GM13977 (cell line): ENCODE measurements at regions not wholly inside any gene's neighbourhood (a gene's known extent, or its start where the extent isn't known, plus 50 kb on each side); places are given as distances from the start of the nearest gene placed in this dataset.

Source experiments
- DNase-seq: peaks from one replicate; pipeline ENCODE4 v3.0.0; 2012; ENCODE audit warnings: low spot score
- CTCF ChIP-seq: IDR thresholded peaks from 2 replicates; pipeline ENCODE4 v1.5.1; 2012; ENCODE audit warnings: mild to moderate bottlenecking, control low read depth; ENCODE audit not compliant: insufficient read depth; ENCODE audit errors: extremely low read depth, missing control alignments
- in situ Hi-C: fragments of 300-500 bp; cut with MboI; formaldehyde crosslinking; loops from one replicate; pipeline ENCODE4 v1.12.0; 2022; ENCODE audit warnings: low sequenced_read_pairs, low pct_unique_long_range_greater_than_20kb, mixed read lengths, inconsistent platforms; ENCODE audit not compliant: unreplicated experiment

- in situ Hi-C loops, result no loop called here
- TF ChIP-seq CTCF, result no peak
- no peak for DNase-seq
Measured at GRCh38 chr1:30229960-30230359, 493.4 kb downstream of the MATN1 start.

- TF ChIP-seq CTCF, result no peak
- DNase-seq, result no peak
Measured at GRCh38 chr1:30229557-30229956, 493.8 kb downstream of the MATN1 start.

GRCh38 chr1:30226648-30227047 is 496.7 kb downstream of the MATN1 start:
- no peak for DNase-seq
- no peak for TF ChIP-seq CTCF
- in situ Hi-C loops, result no loop called here

More at GRCh38 chr1:30229557-30229956, 493.8 kb downstream of the MATN1 start:
- in situ Hi-C loops, result no loop called here

GRCh38 chr1:30225357-30225756 is 498.0 kb downstream of the MATN1 start:
- TF ChIP-seq CTCF, result no peak
- no peak for DNase-seq
- in situ Hi-C loops, result no loop called here

GRCh38 chr1:30219675-30220074 is 503.7 kb downstream of the MATN1 start:
- in situ Hi-C loops, result no loop called here
- no peak for DNase-seq
- no peak for TF ChIP-seq CTCF

GRCh38 chr1:30218438-30218837 is 504.9 kb downstream of the MATN1 start:
- in situ Hi-C loops, result no loop called here

More at GRCh38 chr1:30218438-30218837, 504.9 kb downstream of the MATN1 start:
- no peak for DNase-seq
- TF ChIP-seq CTCF, result no peak
